Parathyroid adenoma (tissue), 2 donors: ENCODE measurements at regions not wholly inside any gene's neighbourhood (a gene's known extent, or its start where the extent isn't known, plus 50 kb on each side); places are given as distances from the start of the nearest gene placed in this dataset.

ENCODE experiments used
- H2AFZ ChIP-seq: fragments of 300-600 bp; sonication (generic); one replicate; pipeline ENCODE4 v1.7.0; 2017; ENCODE audit warnings: antibody characterized with exemption, mild to moderate bottlenecking
- H3K27ac ChIP-seq: fragments of 300-600 bp; sonication (generic); one replicate; pipeline ENCODE4 v1.7.0; 2017
- H3K27me3 ChIP-seq: fragments of 300-600 bp; sonication (generic); one replicate; pipeline ENCODE4 v1.7.0; 2017; ENCODE audit warnings: low read length; ENCODE audit not compliant: control insufficient read depth, insufficient read depth
- H3K36me3 ChIP-seq: fragments of 300-600 bp; sonication (generic); one replicate; pipeline ENCODE4 v1.7.0; 2017; ENCODE audit warnings: low read length; ENCODE audit not compliant: control insufficient read depth, insufficient read depth
- H3K4me1 ChIP-seq: fragments of 300-600 bp; sonication (generic); one replicate; pipeline ENCODE4 v1.7.0; 2017; ENCODE audit warnings: control low read depth
- H3K4me2 ChIP-seq: fragments of 300-600 bp; sonication (generic); one replicate; pipeline ENCODE4 v1.7.0; 2017; ENCODE audit warnings: low read length
- H3K4me3 ChIP-seq: fragments of 300-600 bp; sonication (generic); one replicate; pipeline ENCODE4 v1.7.0; 2017; ENCODE audit warnings: low read depth, low read length
- H3K79me2 ChIP-seq: fragments of 300-600 bp; sonication (generic); one replicate; pipeline ENCODE4 v1.7.0; 2017; ENCODE audit warnings: control low read depth
- H3K9ac ChIP-seq: fragments of 300-600 bp; sonication (generic); one replicate; pipeline ENCODE4 v1.7.0; 2017; ENCODE audit warnings: mild to moderate bottlenecking
- H3K9me3 ChIP-seq: fragments of 300-600 bp; sonication (generic); one replicate; pipeline ENCODE4 v1.7.0; 2017; ENCODE audit warnings: low read length; ENCODE audit not compliant: control insufficient read depth
- CTCF ChIP-seq: fragments of 300-600 bp; sonication (generic); IDR thresholded peaks from one replicate; pipeline ENCODE4 v1.7.0; 2017; ENCODE audit warnings: antibody characterized with exemption, mild to moderate bottlenecking
- donor health status: primary hyperparathyroidism.

GRCh38 chr7:156466955-156467625, 173.5 kb upstream of the RNF32 start:
- H3K36me3 ChIP-seq, result no peaks in the 10 kb centered on the region
- no peak overlapping the region for H3K4me3 ChIP-seq
- no peak for TF ChIP-seq CTCF
- no peak overlapping the region for H2AFZ ChIP-seq
- H3K79me2 ChIP-seq, result no peaks in the 10 kb centered on the region
- peaks cover 12% of the 10 kb centered on the region for H3K4me1 ChIP-seq
- H3K27ac ChIP-seq, result no peak overlapping the region
- H3K4me2 ChIP-seq, result no peak overlapping the region
- no peak overlapping the region for H3K9ac ChIP-seq
- no peaks in the 10 kb centered on the region for H3K27me3 ChIP-seq
- no peaks in the 10 kb centered on the region for H3K9me3 ChIP-seq

- Histone ChIP-seq H3K27ac (no peak overlapping the region), H3K36me3 (no peaks in the 10 kb centered on the region), H3K9me3 (no peaks in the 10 kb centered on the region)
Observed at GRCh38 chr7:156466272-156466671, 174.3 kb upstream of the RNF32 start.

GRCh38 chr7:156465186-156465585, 175.4 kb upstream of the RNF32 start:
- Histone ChIP-seq H3K4me3 (no peak overlapping the region), H3K4me2 (no peak overlapping the region), H3K27ac (no peak overlapping the region), H3K27me3 (no peaks in the 10 kb centered on the region), H3K9ac (no peak overlapping the region), H3K9me3 (no peaks in the 10 kb centered on the region), H3K4me1 (peaks cover 14% of the 10 kb centered on the region), H3K79me2 (no peaks in the 10 kb centered on the region), H2AFZ (no peak overlapping the region), H3K36me3 (no peaks in the 10 kb centered on the region)
- TF ChIP-seq CTCF, result no peak

More at GRCh38 chr7:156466272-156466671, 174.3 kb upstream of the RNF32 start:
- Histone ChIP-seq H2AFZ (no peak overlapping the region), H3K4me2 (no peak overlapping the region), H3K4me3 (no peak overlapping the region), H3K9ac (no peak overlapping the region), H3K79me2 (no peaks in the 10 kb centered on the region), H3K4me1 (peaks cover 12% of the 10 kb centered on the region), H3K27me3 (no peaks in the 10 kb centered on the region)
- TF ChIP-seq CTCF, result no peak

GRCh38 chr7:156464339-156464738, 176.2 kb upstream of the RNF32 start:
- Histone ChIP-seq H3K4me3 (no peak overlapping the region), H3K36me3 (no peaks in the 10 kb centered on the region), H3K9me3 (no peaks in the 10 kb centered on the region), H3K27me3 (no peaks in the 10 kb centered on the region), H3K79me2 (no peaks in the 10 kb centered on the region), H3K9ac (no peak overlapping the region), H3K4me1 (peaks cover 14% of the 10 kb centered on the region), H2AFZ (no peak overlapping the region), H3K4me2 (no peak overlapping the region), H3K27ac (no peak overlapping the region)
- no peak for TF ChIP-seq CTCF

GRCh38 chr7:156463280-156463679, 177.3 kb upstream of the RNF32 start:
- no peaks in the 10 kb centered on the region for H3K9me3 ChIP-seq
- no peak overlapping the region for H2AFZ ChIP-seq
- TF ChIP-seq CTCF, result no peak

More at GRCh38 chr7:156463280-156463679, 177.3 kb upstream of the RNF32 start:
- Histone ChIP-seq H3K36me3 (no peaks in the 10 kb centered on the region), H3K27ac (no peak overlapping the region), H3K4me1 (peaks cover 14% of the 10 kb centered on the region), H3K79me2 (no peaks in the 10 kb centered on the region), H3K4me3 (no peak overlapping the region), H3K4me2 (no peak overlapping the region), H3K9ac (no peak overlapping the region), H3K27me3 (no peaks in the 10 kb centered on the region)
